IMR-90 (cell line): ENCODE measurements at regions not wholly inside any gene's neighbourhood (a gene's known extent, or its start where the extent isn't known, plus 50 kb on each side); places are given as distances from the start of the nearest gene placed in this dataset.

ENCODE experiments used
- ATAC-seq: fragments of 200-7000 bp; cut with Tn5 transposase; 2 replicates; pipeline ENCODE4 v1.9.1; 2020; ENCODE audit warnings: low read depth, mild to moderate bottlenecking, moderate library complexity
- BruUV-seq: library from RNA; stranded (reverse); fragments of 400-500 nt; replicated peaks from 2 replicates; lab custom pipeline; 2021; lab: Mats Ljungman, UMichigan
- CTCF ChIA-PET: fragments of 300-600 bp; formaldehyde crosslinking; extraction: SDS; loops from one replicate; lab custom pipeline; 2021; ENCODE audit warnings: antibody characterized with exemption; lab: Yijun Ruan, JAX
- POLR2A ChIA-PET: fragments of 300-600 bp; sonication (Branson Sonifier 250); formaldehyde crosslinking; loops from one replicate; lab custom pipeline; 2022; ENCODE audit warnings: antibody characterized with exemption; ENCODE audit not compliant: unreplicated experiment; lab: Charles Lee
- DNase-seq: peaks from one replicate; pipeline ENCODE4 v3.0.0; 2013
- H2AFZ ChIP-seq: replicated peaks from 2 replicates; pipeline ENCODE3; 2013; ENCODE audit warnings: low read length, mild to moderate bottlenecking; ENCODE audit not compliant: poor library complexity
- H2AK5ac ChIP-seq: 2 replicates; pipeline ENCODE4 v1.6.1; 2013; ENCODE audit warnings: low read depth, low read length, inconsistent platforms
- H2AK9ac ChIP-seq: replicated peaks from 2 replicates; pipeline ENCODE3; 2013; ENCODE audit warnings: mild to moderate bottlenecking, low read depth, low read length, moderate library complexity; ENCODE audit not compliant: poor library complexity
- H2BK120ac ChIP-seq: 2 replicates; pipeline ENCODE4 v1.6.1; 2013; ENCODE audit warnings: low read depth, low read length, inconsistent platforms
- H2BK15ac ChIP-seq: 3 replicates; pipeline ENCODE4 v1.6.1; 2013; ENCODE audit warnings: low read depth, low read length, inconsistent platforms
- H2BK20ac ChIP-seq: 2 replicates; pipeline ENCODE4 v1.6.1; 2013; ENCODE audit warnings: low read depth, mild to moderate bottlenecking, inconsistent platforms, low read length, moderate library complexity
- H2BK5ac ChIP-seq: 2 replicates; pipeline ENCODE4 v1.6.1; 2013; ENCODE audit warnings: mild to moderate bottlenecking, low read depth, low read length, inconsistent platforms; ENCODE audit not compliant: poor library complexity, severe bottlenecking
- H3K14ac ChIP-seq: replicated peaks from 2 replicates; pipeline ENCODE4 v1.6.1; 2013; ENCODE audit warnings: low read depth, low read length, inconsistent platforms
- H3K18ac ChIP-seq: 2 replicates; pipeline ENCODE4 v1.6.1; 2013; ENCODE audit warnings: low read depth, low read length, control low read depth
- H3K23ac ChIP-seq: 2 replicates; pipeline ENCODE4 v1.6.1; 2013; ENCODE audit warnings: low read depth, low read length, inconsistent platforms
- H3K27ac ChIP-seq: 2 replicates; pipeline ENCODE4 v1.5.1; 2013; ENCODE audit warnings: mild to moderate bottlenecking, control low read depth, low read length; ENCODE audit not compliant: insufficient read depth
- H3K27me3 ChIP-seq: 2 replicates; pipeline ENCODE4 v1.6.1; 2013; ENCODE audit warnings: low read length; ENCODE audit not compliant: control insufficient read depth, insufficient read depth
- H3K36me3 ChIP-seq: 2 replicates; pipeline ENCODE4 v1.6.1; 2013; ENCODE audit warnings: low read length, mixed read lengths; ENCODE audit not compliant: control insufficient read depth, insufficient read depth
- H3K4ac ChIP-seq: 2 replicates; pipeline ENCODE4 v1.6.1; 2013; ENCODE audit warnings: low read depth, low read length, inconsistent platforms
- H3K4me1 ChIP-seq: 2 replicates; pipeline ENCODE4 v1.6.1; 2013; ENCODE audit warnings: low read length, mixed read lengths; ENCODE audit not compliant: control insufficient read depth, insufficient read depth
- H3K4me2 ChIP-seq: 2 replicates; pipeline ENCODE4 v1.6.1; 2013; ENCODE audit warnings: low read depth, mild to moderate bottlenecking, control low read depth, low read length, moderate library complexity
- H3K4me3 ChIP-seq: 2 replicates; pipeline ENCODE4 v1.5.1; 2013; ENCODE audit warnings: low read depth, mild to moderate bottlenecking, control low read depth, low read length, moderate library complexity; ENCODE audit not compliant: insufficient read depth
- H3K56ac ChIP-seq: 2 replicates; pipeline ENCODE4 v1.6.1; 2013; ENCODE audit warnings: low read length, inconsistent platforms; ENCODE audit not compliant: insufficient read depth; ENCODE audit errors: extremely low read depth
- H3K79me1 ChIP-seq, 2 experiments: 2 replicates each; pipeline ENCODE4 v1.6.1; 2013; ENCODE audit warnings: low read length in 2 of 2, inconsistent platforms in 1 of 2, low read depth in 1 of 2
- H3K9ac ChIP-seq: 2 replicates; pipeline ENCODE4 v1.6.1; 2013; ENCODE audit warnings: low read depth, low read length, control low read depth
- H3K9me1 ChIP-seq: 2 replicates; pipeline ENCODE4 v1.6.1; 2013; ENCODE audit warnings: low read length, inconsistent platforms; ENCODE audit not compliant: insufficient read depth
- H3K9me3 ChIP-seq: 2 replicates; pipeline ENCODE4 v1.6.1; 2013; ENCODE audit warnings: low read length; ENCODE audit not compliant: control insufficient read depth, insufficient read depth
- H4K20me1 ChIP-seq: 2 replicates; pipeline ENCODE4 v1.6.1; 2013; ENCODE audit warnings: low read length, inconsistent platforms; ENCODE audit not compliant: insufficient read depth
- H4K5ac ChIP-seq: 2 replicates; pipeline ENCODE4 v1.6.1; 2013; ENCODE audit warnings: mild to moderate bottlenecking, low read depth, low read length, control low read depth
- H4K8ac ChIP-seq, 2 experiments: 2 replicates each; pipeline ENCODE4 v1.6.1; 2013; ENCODE audit warnings: low read depth in 2 of 2, low read length in 2 of 2, control low read depth in 1 of 2, inconsistent platforms in 1 of 2
- H4K91ac ChIP-seq: 2 replicates; pipeline ENCODE4 v1.6.1; 2013; ENCODE audit warnings: low read depth, low read length, inconsistent platforms; ENCODE audit not compliant: insufficient read depth
- BHLHE40 ChIP-seq: fragments of 150-350 bp; IDR thresholded peaks from 2 replicates; pipeline ENCODE4 v1.6.1; 2016; ENCODE audit warnings: mild to moderate bottlenecking, low read depth, low read length
- MAFK ChIP-seq: IDR thresholded peaks from 2 replicates; pipeline ENCODE4 v1.6.1; 2012; ENCODE audit warnings: low read depth, low read length, improper control_type of control experiment
- POLR2A ChIP-seq: IDR thresholded peaks from 2 replicates; pipeline ENCODE4 v1.6.1; 2012; ENCODE audit warnings: mild to moderate bottlenecking, low read depth, low read length
- RAD21 ChIP-seq: IDR thresholded peaks from 2 replicates; pipeline ENCODE4 v1.6.1; 2012; ENCODE audit warnings: low read length, improper control_type of control experiment
- WGBS, 2 experiments: methylation state at CpG; one replicate each; pipeline versions ENCODE4 v1.1.5 to v1.1.7; 2013; ENCODE audit warnings: missing lambda C conversion rate in 2 of 2; ENCODE audit not compliant: insufficient read length in 1 of 2; ENCODE audit errors: extremely low coverage in 2 of 2; 5-methylcytosine and 5-hydroxymethylcytosine counted together
- dilution Hi-C: fragments of 300-500 bp; cut with HindIII; formaldehyde crosslinking; loops from one replicate; pipeline ENCODE4 v1.14.3; 2018; ENCODE audit warnings: low sequenced_read_pairs; ENCODE audit not compliant: unreplicated experiment
- in situ Hi-C: fragments of 300-500 bp; cut with MboI; formaldehyde crosslinking; loops from 3 replicates; pipeline ENCODE4 v1.14.3; 2019; ENCODE audit warnings: low sequenced_read_pairs, inconsistent platforms, mixed read lengths
- intact Hi-C: fragments of 100-400 bp; cut with micrococcal nuclease; formaldehyde crosslinking; loops from 2 replicates; pipeline ENCODE4 v1.10.0; 2022
- TF ChIP-seq, protein P1 (sequence below): fragments of 150-350 bp; IDR thresholded peaks from 2 replicates; pipeline ENCODE4 v1.6.1; 2016; ENCODE audit warnings: low read depth, mild to moderate bottlenecking, low read length, moderate library complexity, borderline replicate concordance

DNA sequence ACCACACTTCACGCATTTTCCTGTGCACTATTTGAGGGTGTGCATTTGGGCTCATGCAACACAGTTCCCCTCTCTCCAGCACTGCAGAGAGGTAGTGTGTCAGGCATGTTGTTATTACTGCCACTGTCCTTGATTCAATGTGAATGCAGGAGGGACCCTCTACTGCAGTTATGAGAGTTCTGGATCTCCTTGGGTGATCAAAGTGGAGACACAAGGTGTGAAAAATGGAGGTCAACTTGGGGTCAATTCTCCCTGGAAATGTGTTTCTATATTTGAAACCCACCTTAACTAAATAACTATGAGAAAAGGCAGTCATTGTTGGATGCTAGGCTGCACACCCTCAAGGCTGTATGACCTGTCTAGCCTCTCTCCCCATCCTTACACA is 73.9 kb upstream of the FAM171A1 start:
- no peak overlapping the region for H3K23ac ChIP-seq
- no peak overlapping the region for H3K4ac ChIP-seq
- no peak overlapping the region for H2BK5ac ChIP-seq
- intact Hi-C loops, result no loop called here
- DNase-seq (no peak), ATAC-seq (no peak)
- H3K79me1 ChIP-seq, result no peaks in the 10 kb centered on the region
- no peaks in the 10 kb centered on the region for H4K20me1 ChIP-seq
- H3K27me3 ChIP-seq, result peaks cover 24% of the 10 kb centered on the region
- no CpG with 5 or more reads among the region's 1 CpG for WGBS, 2 experiments
- in situ Hi-C loops, result no loop called here
- H2AK5ac ChIP-seq, result no peak overlapping the region
- CTCF ChIA-PET, result no interaction called here
- POLR2A ChIA-PET, result no interaction called here
- no peak overlapping the region for H4K5ac ChIP-seq
- H4K8ac ChIP-seq, result no peak overlapping the region
- H3K36me3 ChIP-seq, result no peaks in the 10 kb centered on the region
- no TSS peak for BruUV-seq
- peak overlapping the region; percentile 37 for H2AFZ ChIP-seq
- no peak overlapping the region for H2BK20ac ChIP-seq
- H3K9me3 ChIP-seq, result peaks cover 2% of the 10 kb centered on the region; the same call in 1 of the 2 replicates
- H4K91ac ChIP-seq, result no peak overlapping the region
- no peak overlapping the region for H3K9ac ChIP-seq
- H3K18ac ChIP-seq, result no peak overlapping the region
- no peak overlapping the region for H3K14ac ChIP-seq
- dilution Hi-C loops, result no loop called here
- no peak overlapping the region for H3K56ac ChIP-seq
- H2AK9ac ChIP-seq, result no peak overlapping the region
- no peaks in the 10 kb centered on the region for H3K4me1 ChIP-seq
- H3K9me1 ChIP-seq, result no peaks in the 10 kb centered on the region
- no peak overlapping the region for H2BK120ac ChIP-seq
- no peak overlapping the region for H3K27ac ChIP-seq
- TF ChIP-seq, protein P1, sequence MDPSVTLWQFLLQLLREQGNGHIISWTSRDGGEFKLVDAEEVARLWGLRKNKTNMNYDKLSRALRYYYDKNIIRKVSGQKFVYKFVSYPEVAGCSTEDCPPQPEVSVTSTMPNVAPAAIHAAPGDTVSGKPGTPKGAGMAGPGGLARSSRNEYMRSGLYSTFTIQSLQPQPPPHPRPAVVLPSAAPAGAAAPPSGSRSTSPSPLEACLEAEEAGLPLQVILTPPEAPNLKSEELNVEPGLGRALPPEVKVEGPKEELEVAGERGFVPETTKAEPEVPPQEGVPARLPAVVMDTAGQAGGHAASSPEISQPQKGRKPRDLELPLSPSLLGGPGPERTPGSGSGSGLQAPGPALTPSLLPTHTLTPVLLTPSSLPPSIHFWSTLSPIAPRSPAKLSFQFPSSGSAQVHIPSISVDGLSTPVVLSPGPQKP, result no peak
- TF ChIP-seq MAFK (no peak), BHLHE40 (no peak), RAD21 (no peak), POLR2A (no peak)
- no peak overlapping the region for H3K4me2 ChIP-seq
- no peak overlapping the region for H2BK15ac ChIP-seq
- H3K4me3 ChIP-seq, result no peak overlapping the region
